GM11168 (cell line): ENCODE measurements at regions not wholly inside any gene's neighbourhood (a gene's known extent, or its start where the extent isn't known, plus 50 kb on each side); places are given as distances from the start of the nearest gene placed in this dataset.

Experiments
- in situ Hi-C: fragments of 300-500 bp; cut with MboI; formaldehyde crosslinking; loops from one replicate; pipeline ENCODE4 v1.12.0; 2022; ENCODE audit warnings: low sequenced_read_pairs; ENCODE audit not compliant: unreplicated experiment

GRCh38 chr12:40172879-40173278 lies 51.9 kb upstream of the LRRK2 start:
- in situ Hi-C loops = loop anchor here (25.0 kb wide), 1 partner anchor 139 kb away; no protein-coding TSS in a partner anchor

DNA sequence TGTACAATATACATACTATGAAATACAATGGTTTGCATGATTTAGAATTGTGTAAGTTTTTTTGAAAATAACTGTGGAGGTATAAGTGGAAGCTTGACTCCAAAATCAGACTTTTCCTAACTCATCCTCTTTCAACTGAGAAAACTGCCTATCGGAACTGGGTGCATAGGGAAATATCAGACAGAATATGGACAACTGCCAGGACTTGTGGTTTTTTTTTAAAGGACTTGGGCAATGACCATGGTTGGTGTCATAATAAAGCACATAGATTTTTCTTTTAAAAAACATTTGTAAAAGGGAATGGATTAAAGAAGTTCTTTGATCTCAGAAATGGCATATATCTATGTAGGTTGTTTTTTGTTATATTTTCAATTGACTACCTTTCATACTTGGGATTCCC lies 53.3 kb upstream of the LRRK2 start:
- in situ Hi-C loops = loop anchor here (25.0 kb wide), 1 partner anchor 141 kb away; no protein-coding TSS in a partner anchor

- in situ Hi-C loops = loop anchor here (25.0 kb wide), 1 partner anchor 141 kb away; no protein-coding TSS in a partner anchor
Observed at GRCh38 chr12:40171066-40171465, 53.7 kb upstream of the LRRK2 start.

DNA sequence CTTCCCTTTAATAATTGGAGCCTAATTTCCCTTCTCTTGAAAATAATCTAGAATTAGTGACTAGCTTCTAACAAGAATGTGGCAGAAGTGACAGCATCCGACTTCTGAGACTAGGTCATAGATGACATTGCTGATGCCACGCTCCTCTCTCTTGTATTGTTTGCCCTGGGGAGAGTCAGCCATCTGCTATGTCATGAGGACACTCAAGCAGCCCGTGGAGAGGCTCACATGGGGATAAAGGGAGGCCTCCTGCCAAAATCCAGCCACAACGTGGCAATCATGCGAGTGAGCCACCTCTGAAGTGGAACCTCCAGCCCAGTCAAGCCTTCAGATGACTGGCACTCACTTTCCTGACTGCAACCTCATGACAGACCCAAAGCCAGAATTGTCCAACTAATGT lies 54.2 kb upstream of the LRRK2 start:
- in situ Hi-C loops = loop anchor here (25.0 kb wide), 1 partner anchor 142 kb away; no protein-coding TSS in a partner anchor

GRCh38 chr12:40168868-40169267 lies 55.9 kb upstream of the LRRK2 start:
- in situ Hi-C loops = loop anchor here (25.0 kb wide), 1 partner anchor 143 kb away; no protein-coding TSS in a partner anchor

- in situ Hi-C loops = loop anchor here (25.0 kb wide), 1 partner anchor 144 kb away; no protein-coding TSS in a partner anchor
Observed at GRCh38 chr12:40168419-40168818, 56.4 kb upstream of the LRRK2 start.

DNA sequence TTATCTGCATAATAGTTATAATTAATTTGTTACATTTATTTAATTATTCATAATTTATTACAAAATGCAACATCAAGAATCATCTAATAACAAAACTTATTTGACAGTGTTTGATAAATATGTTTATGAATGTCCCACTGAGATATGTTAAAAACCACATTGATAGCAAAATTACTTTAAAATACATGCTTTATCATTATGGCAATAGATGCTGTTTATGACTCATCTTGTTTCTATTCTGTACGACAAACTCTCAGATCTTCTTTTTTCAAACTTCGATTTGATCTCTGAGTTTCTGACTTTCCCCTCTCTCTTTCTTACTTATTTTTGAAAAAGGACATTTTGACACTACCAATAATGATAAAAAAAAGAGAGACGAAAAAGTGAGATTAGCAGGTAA lies 56.8 kb upstream of the LRRK2 start:
- in situ Hi-C loops = loop anchor here (25.0 kb wide), 1 partner anchor 144 kb away; no protein-coding TSS in a partner anchor

GRCh38 chr12:40165179-40165578 lies 59.3 kb upstream of the SLC2A13 start:
- in situ Hi-C loops = loop anchor here (25.0 kb wide), 1 partner anchor 147 kb away; no protein-coding TSS in a partner anchor

DNA sequence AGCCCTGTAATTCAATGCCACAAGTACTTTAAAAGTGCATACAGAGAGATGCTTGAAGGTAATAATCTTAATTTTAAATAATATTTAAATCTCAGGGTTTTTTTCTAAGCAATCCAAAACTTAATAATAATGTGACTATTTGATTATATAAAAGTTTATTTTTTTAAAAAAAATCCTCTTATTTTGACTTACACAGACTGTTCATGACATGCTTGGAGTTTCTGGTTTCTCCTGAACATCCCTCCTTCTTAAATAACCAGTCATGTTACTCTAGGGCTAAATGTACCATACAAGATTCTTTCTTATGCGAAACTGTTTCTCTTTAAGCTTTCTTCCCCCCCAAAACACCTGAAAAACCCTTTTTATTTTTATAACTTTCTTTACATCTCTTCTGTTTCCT lies 58.2 kb upstream of the SLC2A13 start:
- in situ Hi-C loops = loop anchor here (25.0 kb wide), 1 partner anchor 148 kb away; no protein-coding TSS in a partner anchor

DNA sequence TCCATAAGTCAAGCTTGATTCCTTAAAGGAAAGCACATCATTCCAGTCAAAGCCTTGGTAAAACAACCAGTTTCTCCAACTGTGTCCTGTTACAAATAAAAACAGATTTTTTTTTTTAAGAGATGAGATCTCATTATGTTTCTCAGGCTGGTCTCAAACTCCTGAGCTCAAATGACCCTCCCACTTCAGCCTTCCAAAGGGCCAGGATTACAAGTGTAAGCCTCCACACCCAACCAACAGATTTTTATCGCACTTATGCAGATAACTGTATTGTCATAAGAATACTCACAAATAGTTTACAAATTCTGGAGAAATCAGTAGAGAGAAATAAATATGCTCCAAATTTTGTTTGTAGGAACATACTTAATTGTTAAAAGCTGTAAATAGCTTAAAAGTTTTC lies 56.2 kb upstream of the SLC2A13 start:
- in situ Hi-C loops = loop anchor here (25.0 kb wide), 1 partner anchor 150 kb away; no protein-coding TSS in a partner anchor

GRCh38 chr12:40158592-40159111 lies 52.8 kb upstream of the SLC2A13 start:
- in situ Hi-C loops = loop anchor here (10.0 to 25.0 kb wide), 2 partner anchors 66 to 154 kb away; partner anchors contain the start of gene LRRK2

GRCh38 chr12:40157336-40157735 lies 51.5 kb upstream of the SLC2A13 start:
- in situ Hi-C loops = loop anchor here (10.0 to 25.0 kb wide), 2 partner anchors 67 to 155 kb away; partner anchors contain the start of gene LRRK2

DNA sequence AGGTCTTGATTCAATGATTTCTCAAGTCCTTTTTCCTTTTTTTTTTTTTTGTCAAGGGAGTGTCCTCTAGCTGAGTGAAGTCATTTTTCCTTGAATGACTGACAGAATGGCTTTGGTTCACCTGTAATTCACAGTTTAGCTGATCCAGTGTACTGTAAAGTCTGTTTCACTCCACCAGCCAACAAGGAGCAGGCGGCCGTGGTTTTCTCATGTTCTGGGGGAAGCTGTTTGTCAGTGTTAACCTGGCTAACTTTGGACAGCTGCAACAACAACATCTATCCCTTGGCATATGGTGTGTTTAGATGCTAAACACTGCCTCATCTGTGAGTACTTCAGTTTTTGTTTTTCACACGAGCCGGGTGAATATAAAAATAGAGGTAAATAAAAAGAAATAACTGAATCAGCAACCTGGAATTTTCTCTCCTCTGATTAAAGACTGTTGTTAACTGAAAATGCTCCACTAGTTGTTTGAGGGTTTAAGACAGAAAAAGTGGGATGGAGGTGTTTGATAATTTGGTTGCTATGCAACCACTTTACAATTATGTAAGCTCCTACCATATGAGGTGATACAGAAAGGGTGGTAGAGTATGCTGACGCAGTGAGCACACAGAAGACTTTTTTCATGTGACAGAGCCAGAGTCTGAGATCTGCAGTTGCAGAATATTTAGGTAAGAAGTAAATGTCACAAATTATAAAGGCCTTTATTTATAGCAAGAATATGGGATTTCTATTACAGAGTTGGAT lies 50.3 kb upstream of the SLC2A13 start:
- in situ Hi-C loops = loop anchor here (10.0 to 25.0 kb wide), 2 partner anchors 69 to 156 kb away; partner anchors contain the start of gene LRRK2
